ENCODE measurements at regions not wholly inside any gene's neighbourhood (a gene's known extent, or its start where the extent isn't known, plus 50 kb on each side); places are given as distances from the start of the nearest gene placed in this dataset.

- dilution Hi-C loops (cut with MboI; ENCODE audit: extremely low pct_ligation_motif_present, low sequenced_read_pairs), result no loop called here
- no peaks in the 10 kb centered on the region for H3K4me1 ChIP-seq (ENCODE audit: control insufficient read depth, extremely low read depth, insufficient read depth, low read length)
These were observed 929.9 kb upstream of the MBL2 start for GRCh38 chr10:53702489-53702888.

GRCh38 chr10:53701213-53701612, 928.6 kb upstream of the MBL2 start:
- H3K79me2 ChIP-seq (ENCODE audit: control insufficient read depth, insufficient read depth, low read length), result no peaks in the 10 kb centered on the region
- H3K9ac ChIP-seq (ENCODE audit: control insufficient read depth, extremely low read depth, insufficient read depth, low read length), result no peak overlapping the region
- H3K27me3 ChIP-seq (ENCODE audit: control insufficient read depth, extremely low read depth, insufficient read depth, low read length), result no peaks in the 10 kb centered on the region
- H3K4me3 ChIP-seq (ENCODE audit: control insufficient read depth in 2 of 3, extremely low read depth in 1 of 3, insufficient read depth in 2 of 3, low read depth in 1 of 3, low read length in 3 of 3), result no peak overlapping the region
- DNase-seq (ENCODE audit: low read depth, low spot score), result no peak
- H3K4me1 ChIP-seq (ENCODE audit: control insufficient read depth, extremely low read depth, insufficient read depth, low read length), result no peaks in the 10 kb centered on the region
- no peaks in the 10 kb centered on the region for H3K36me3 ChIP-seq (ENCODE audit: control insufficient read depth in 2 of 2, extremely low read depth in 1 of 2, insufficient read depth in 2 of 2, low read length in 2 of 2)
- no peak overlapping the region for H3K27ac ChIP-seq (ENCODE audit: control insufficient read depth, insufficient read depth, low read length)
- H3K4me2 ChIP-seq (ENCODE audit: control insufficient read depth, extremely low read depth, insufficient read depth, low read depth, low read length), result no peak overlapping the region
- dilution Hi-C loops (cut with MboI; ENCODE audit: extremely low pct_ligation_motif_present, low sequenced_read_pairs), result no loop called here
- no peaks in the 10 kb centered on the region for H4K20me1 ChIP-seq (ENCODE audit: control insufficient read depth, extremely low read depth, insufficient read depth, low read length)
- H2AFZ ChIP-seq (ENCODE audit: control insufficient read depth, low read length), result no peak overlapping the region
- TF ChIP-seq EZH2 (IDR thresholded peaks at IDR 0.05; ENCODE audit: low read length) (no peak), CTCF (optimal IDR thresholded peaks at IDR 0.05 in 1 of 3, IDR thresholded peaks at IDR 0.05 in 1 of 3, conservative IDR thresholded peaks at IDR 0.05 in 1 of 3; ENCODE audit: extremely low read depth in 1 of 3, insufficient read depth in 2 of 3, low read length in 3 of 3) (no peak)
- no peaks in the 10 kb centered on the region for H3K9me1 ChIP-seq (ENCODE audit: control insufficient read depth, extremely low read depth, insufficient read depth, low read length)
- H3K9me3 ChIP-seq (ENCODE audit: control insufficient read depth, low read depth, low read length), result no peaks in the 10 kb centered on the region
- no peak for FAIRE-seq

More at GRCh38 chr10:53702489-53702888, 929.9 kb upstream of the MBL2 start:
- Histone ChIP-seq H3K36me3 (ENCODE audit: control insufficient read depth in 2 of 2, extremely low read depth in 1 of 2, insufficient read depth in 2 of 2, low read length in 2 of 2) (no peaks in the 10 kb centered on the region), H3K27me3 (ENCODE audit: control insufficient read depth, extremely low read depth, insufficient read depth, low read length) (no peaks in the 10 kb centered on the region), H3K4me3 (ENCODE audit: control insufficient read depth in 2 of 3, extremely low read depth in 1 of 3, insufficient read depth in 2 of 3, low read depth in 1 of 3, low read length in 3 of 3) (no peak overlapping the region), H3K27ac (ENCODE audit: control insufficient read depth, insufficient read depth, low read length) (no peak overlapping the region), H2AFZ (ENCODE audit: control insufficient read depth, low read length) (no peak overlapping the region), H3K9me1 (ENCODE audit: control insufficient read depth, extremely low read depth, insufficient read depth, low read length) (no peaks in the 10 kb centered on the region), H3K4me2 (ENCODE audit: control insufficient read depth, extremely low read depth, insufficient read depth, low read depth, low read length) (no peak overlapping the region), H3K9me3 (ENCODE audit: control insufficient read depth, low read depth, low read length) (no peaks in the 10 kb centered on the region), H3K9ac (ENCODE audit: control insufficient read depth, extremely low read depth, insufficient read depth, low read length) (no peak overlapping the region), H4K20me1 (ENCODE audit: control insufficient read depth, extremely low read depth, insufficient read depth, low read length) (no peaks in the 10 kb centered on the region), H3K79me2 (ENCODE audit: control insufficient read depth, insufficient read depth, low read length) (no peaks in the 10 kb centered on the region)
- DNase-seq (ENCODE audit: low read depth, low spot score) (no peak), FAIRE-seq (no peak)
- TF ChIP-seq CTCF (optimal IDR thresholded peaks at IDR 0.05 in 1 of 3, IDR thresholded peaks at IDR 0.05 in 1 of 3, conservative IDR thresholded peaks at IDR 0.05 in 1 of 3; ENCODE audit: extremely low read depth in 1 of 3, insufficient read depth in 2 of 3, low read length in 3 of 3) (no peak), EZH2 (IDR thresholded peaks at IDR 0.05; ENCODE audit: low read length) (no peak)
